ENCODE measurements at regions not wholly inside any gene's neighbourhood (a gene's known extent, or its start where the extent isn't known, plus 50 kb on each side); places are given as distances from the start of the nearest gene placed in this dataset.
"Not testable (repeated sequence)": the region's sequence is repeated elsewhere in the genome, so short reads cannot be mapped to it uniquely, and the experiment has no call there.

DNA sequence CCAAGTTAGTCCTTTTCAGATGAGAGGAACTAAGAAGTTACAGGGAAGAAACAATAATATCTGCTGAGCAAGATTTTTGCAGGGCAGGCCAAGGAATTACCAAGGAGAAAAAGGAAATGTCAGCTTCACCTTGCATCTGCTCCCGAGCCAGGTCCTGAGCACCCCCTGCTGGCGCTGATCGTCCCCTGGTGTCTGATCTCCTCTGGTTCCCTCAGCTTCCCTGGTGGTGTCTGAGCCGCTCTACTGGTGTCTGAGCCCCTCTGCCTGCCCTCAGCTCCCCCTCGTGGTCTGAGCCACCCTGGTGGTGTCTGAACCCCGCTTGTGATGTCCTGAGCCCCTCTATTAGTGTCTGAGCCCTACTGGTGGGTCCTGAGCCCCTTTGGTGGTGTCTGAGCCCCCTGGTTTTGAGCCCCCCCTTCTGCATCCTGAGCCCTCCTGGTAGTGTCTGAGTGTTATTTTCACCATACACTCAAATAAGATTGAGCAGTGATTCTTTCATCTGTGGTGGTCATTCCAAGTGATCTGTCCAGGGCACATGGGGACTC is 196.6 kb upstream of the POTEB2 start:
- TF ChIP-seq, protein P1, sequence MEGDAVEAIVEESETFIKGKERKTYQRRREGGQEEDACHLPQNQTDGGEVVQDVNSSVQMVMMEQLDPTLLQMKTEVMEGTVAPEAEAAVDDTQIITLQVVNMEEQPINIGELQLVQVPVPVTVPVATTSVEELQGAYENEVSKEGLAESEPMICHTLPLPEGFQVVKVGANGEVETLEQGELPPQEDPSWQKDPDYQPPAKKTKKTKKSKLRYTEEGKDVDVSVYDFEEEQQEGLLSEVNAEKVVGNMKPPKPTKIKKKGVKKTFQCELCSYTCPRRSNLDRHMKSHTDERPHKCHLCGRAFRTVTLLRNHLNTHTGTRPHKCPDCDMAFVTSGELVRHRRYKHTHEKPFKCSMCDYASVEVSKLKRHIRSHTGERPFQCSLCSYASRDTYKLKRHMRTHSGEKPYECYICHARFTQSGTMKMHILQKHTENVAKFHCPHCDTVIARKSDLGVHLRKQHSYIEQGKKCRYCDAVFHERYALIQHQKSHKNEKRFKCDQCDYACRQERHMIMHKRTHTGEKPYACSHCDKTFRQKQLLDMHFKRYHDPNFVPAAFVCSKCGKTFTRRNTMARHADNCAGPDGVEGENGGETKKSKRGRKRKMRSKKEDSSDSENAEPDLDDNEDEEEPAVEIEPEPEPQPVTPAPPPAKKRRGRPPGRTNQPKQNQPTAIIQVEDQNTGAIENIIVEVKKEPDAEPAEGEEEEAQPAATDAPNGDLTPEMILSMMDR (IDR thresholded peaks at IDR 0.05): not testable (repeated sequence)
- not testable (repeated sequence) for TF ChIP-seq ELF4 (CRISPR knock-in tag; IDR thresholded peaks at IDR 0.05; ENCODE audit: low read depth); NR1H2 (CRISPR knock-in tag; IDR thresholded peaks at IDR 0.05); ZNF121 (CRISPR knock-in tag; IDR thresholded peaks at IDR 0.05); TEAD4 (CRISPR knock-in tag; IDR thresholded peaks at IDR 0.05); NR2C2 (CRISPR knock-in tag; IDR thresholded peaks at IDR 0.05); IRF2 (CRISPR knock-in tag; IDR thresholded peaks at IDR 0.05; ENCODE audit: borderline replicate concordance, low read depth)
- TF ChIP-seq, protein P2, sequence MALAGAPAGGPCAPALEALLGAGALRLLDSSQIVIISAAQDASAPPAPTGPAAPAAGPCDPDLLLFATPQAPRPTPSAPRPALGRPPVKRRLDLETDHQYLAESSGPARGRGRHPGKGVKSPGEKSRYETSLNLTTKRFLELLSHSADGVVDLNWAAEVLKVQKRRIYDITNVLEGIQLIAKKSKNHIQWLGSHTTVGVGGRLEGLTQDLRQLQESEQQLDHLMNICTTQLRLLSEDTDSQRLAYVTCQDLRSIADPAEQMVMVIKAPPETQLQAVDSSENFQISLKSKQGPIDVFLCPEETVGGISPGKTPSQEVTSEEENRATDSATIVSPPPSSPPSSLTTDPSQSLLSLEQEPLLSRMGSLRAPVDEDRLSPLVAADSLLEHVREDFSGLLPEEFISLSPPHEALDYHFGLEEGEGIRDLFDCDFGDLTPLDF (CRISPR knock-in tag; IDR thresholded peaks at IDR 0.05): not testable (repeated sequence)
- TF ChIP-seq, protein P3, sequence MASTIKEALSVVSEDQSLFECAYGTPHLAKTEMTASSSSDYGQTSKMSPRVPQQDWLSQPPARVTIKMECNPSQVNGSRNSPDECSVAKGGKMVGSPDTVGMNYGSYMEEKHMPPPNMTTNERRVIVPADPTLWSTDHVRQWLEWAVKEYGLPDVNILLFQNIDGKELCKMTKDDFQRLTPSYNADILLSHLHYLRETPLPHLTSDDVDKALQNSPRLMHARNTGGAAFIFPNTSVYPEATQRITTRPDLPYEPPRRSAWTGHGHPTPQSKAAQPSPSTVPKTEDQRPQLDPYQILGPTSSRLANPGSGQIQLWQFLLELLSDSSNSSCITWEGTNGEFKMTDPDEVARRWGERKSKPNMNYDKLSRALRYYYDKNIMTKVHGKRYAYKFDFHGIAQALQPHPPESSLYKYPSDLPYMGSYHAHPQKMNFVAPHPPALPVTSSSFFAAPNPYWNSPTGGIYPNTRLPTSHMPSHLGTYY (CRISPR knock-in tag; IDR thresholded peaks at IDR 0.05): not testable (repeated sequence)
- TF ChIP-seq, protein P4, sequence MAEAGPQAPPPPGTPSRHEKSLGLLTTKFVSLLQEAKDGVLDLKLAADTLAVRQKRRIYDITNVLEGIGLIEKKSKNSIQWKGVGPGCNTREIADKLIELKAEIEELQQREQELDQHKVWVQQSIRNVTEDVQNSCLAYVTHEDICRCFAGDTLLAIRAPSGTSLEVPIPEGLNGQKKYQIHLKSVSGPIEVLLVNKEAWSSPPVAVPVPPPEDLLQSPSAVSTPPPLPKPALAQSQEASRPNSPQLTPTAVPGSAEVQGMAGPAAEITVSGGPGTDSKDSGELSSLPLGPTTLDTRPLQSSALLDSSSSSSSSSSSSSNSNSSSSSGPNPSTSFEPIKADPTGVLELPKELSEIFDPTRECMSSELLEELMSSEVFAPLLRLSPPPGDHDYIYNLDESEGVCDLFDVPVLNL (CRISPR knock-in tag; IDR thresholded peaks at IDR 0.05; ENCODE audit: borderline replicate concordance, low read depth): not testable (repeated sequence)
- TF ChIP-seq, protein P5, sequence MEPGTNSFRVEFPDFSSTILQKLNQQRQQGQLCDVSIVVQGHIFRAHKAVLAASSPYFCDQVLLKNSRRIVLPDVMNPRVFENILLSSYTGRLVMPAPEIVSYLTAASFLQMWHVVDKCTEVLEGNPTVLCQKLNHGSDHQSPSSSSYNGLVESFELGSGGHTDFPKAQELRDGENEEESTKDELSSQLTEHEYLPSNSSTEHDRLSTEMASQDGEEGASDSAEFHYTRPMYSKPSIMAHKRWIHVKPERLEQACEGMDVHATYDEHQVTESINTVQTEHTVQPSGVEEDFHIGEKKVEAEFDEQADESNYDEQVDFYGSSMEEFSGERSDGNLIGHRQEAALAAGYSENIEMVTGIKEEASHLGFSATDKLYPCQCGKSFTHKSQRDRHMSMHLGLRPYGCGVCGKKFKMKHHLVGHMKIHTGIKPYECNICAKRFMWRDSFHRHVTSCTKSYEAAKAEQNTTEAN (CRISPR knock-in tag; IDR thresholded peaks at IDR 0.05): not testable (repeated sequence)

All from WTC11 (cell line).